TTC549 (cell line): ENCODE measurements at regions not wholly inside any gene's neighbourhood (a gene's known extent, or its start where the extent isn't known, plus 50 kb on each side); places are given as distances from the start of the nearest gene placed in this dataset.

ENCODE experiments used
- FAIRE-seq: peaks from 2 replicates; lab custom pipeline; 2012; peaks lifted over from hg19 to GRCh38; lab: Jason Lieb, UNC

GRCh38 chr14:71471634-71472355 is 460.4 kb upstream of the RGS6 start:
- FAIRE-seq, result no peak

GRCh38 chr14:71472356-71473340 is 459.6 kb upstream of the RGS6 start:
- FAIRE-seq, result peak; percentile 22

GRCh38 chr14:71473843-71474242 is 458.4 kb upstream of the RGS6 start:
- no peak for FAIRE-seq

GRCh38 chr14:71474301-71475265 is 457.6 kb upstream of the RGS6 start:
- no peak for FAIRE-seq

GRCh38 chr14:71475916-71476315 is 456.3 kb upstream of the RGS6 start:
- no peak for FAIRE-seq

GRCh38 chr14:71478542-71478941 is 453.7 kb upstream of the RGS6 start:
- no peak for FAIRE-seq

GRCh38 chr14:71481021-71481654 is 451.1 kb upstream of the RGS6 start:
- no peak for FAIRE-seq

GRCh38 chr14:71482671-71483070 is 449.6 kb upstream of the RGS6 start:
- no peak for FAIRE-seq

- FAIRE-seq, result no peak
These were observed 449.1 kb upstream of the RGS6 start for GRCh38 chr14:71483154-71483553.

- FAIRE-seq, result no peak
These were observed 446.4 kb upstream of the RGS6 start for GRCh38 chr14:71485833-71486232.

GRCh38 chr14:71486279-71486678 is 445.9 kb upstream of the RGS6 start:
- no peak for FAIRE-seq

GRCh38 chr14:71487449-71487848 is 444.8 kb upstream of the RGS6 start:
- no peak for FAIRE-seq

GRCh38 chr14:71487941-71488340 is 444.3 kb upstream of the RGS6 start:
- no peak for FAIRE-seq

GRCh38 chr14:71488703-71489191 is 443.5 kb upstream of the RGS6 start:
- no peak for FAIRE-seq

- FAIRE-seq, result no peak
These were observed 442.5 kb upstream of the RGS6 start for GRCh38 chr14:71489742-71490141.

- no peak for FAIRE-seq
These were observed 440.3 kb upstream of the RGS6 start for GRCh38 chr14:71491931-71492330.

GRCh38 chr14:71492346-71492745 is 439.9 kb upstream of the RGS6 start:
- FAIRE-seq, result no peak

GRCh38 chr14:71497645-71498086 is 434.6 kb upstream of the RGS6 start:
- FAIRE-seq, result no peak

GRCh38 chr14:71498212-71498611 is 434.0 kb upstream of the RGS6 start:
- FAIRE-seq, result no peak

GRCh38 chr14:71499018-71499417 is 433.2 kb upstream of the RGS6 start:
- no peak for FAIRE-seq

- no peak for FAIRE-seq
These were observed 424.5 kb upstream of the RGS6 start for GRCh38 chr14:71507681-71508080.
